Glomerular visceral epithelial cell (primary cell): ENCODE measurements at regions not wholly inside any gene's neighbourhood (a gene's known extent, or its start where the extent isn't known, plus 50 kb on each side); places are given as distances from the start of the nearest gene placed in this dataset.

Source experiments
- DNase-seq: peaks from one replicate; pipeline ENCODE4 v3.0.0-alpha.2; 2016; ENCODE audit errors: extremely low spot score

DNA sequence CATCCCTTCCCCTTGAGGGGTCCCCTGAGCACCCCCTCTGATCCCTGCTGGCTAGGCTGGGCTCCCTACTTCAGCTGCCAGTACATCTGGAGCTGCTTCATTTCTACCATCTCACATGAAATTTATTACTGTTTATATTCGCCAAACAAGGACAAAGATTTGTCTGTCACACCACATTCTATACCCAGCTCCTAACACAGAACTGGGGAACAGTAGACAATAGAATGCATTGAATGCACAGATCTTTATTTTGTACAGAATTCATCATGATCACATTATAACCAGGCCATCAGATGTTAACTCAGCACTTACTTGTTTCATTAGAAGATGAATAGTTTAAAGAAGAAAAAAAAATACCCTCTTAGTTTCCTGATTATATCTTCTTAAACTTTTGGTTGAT is 159.4 kb downstream of the KLF5 start:
- DNase-seq = no peak

DNA sequence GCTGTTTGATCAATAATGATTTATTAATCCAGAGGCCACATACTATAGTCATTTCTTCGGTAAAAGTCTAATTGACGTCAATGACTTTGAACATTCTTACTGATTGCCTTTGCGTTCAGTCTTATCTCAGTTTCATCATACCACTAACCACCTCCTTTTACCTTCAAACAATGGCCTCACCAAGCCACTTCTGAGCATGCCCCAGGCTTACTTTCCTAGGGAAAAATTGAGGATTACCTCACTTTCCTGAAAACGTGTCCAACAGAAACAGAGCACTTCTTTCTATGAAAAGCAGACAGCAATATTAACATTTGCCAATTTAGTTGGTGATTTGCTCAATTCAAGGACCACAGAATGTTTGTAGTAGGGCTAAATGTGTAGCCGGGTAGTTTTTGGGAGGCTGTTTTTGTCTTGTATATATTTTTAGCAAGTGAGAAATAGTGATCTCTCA is 157.6 kb downstream of the KLF5 start:
- no peak for DNase-seq

DNA sequence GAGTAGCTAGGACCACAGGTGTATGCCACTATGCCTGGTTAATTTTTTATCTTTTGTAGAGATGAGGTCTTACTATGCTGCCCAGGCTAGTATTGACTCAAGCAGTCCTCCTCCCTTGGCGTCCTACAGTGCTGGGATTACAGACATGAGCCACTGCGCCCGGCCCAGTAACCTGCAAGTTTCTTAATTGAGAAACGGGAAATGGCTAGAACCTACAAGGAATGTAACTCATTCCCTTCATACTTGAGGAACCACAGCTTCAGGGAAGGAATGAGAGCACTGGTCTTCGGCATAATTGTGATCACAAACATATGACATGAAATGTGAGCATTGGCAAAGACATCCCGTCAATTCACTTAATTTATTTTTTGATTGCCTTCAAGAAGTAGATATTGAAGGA is 157.0 kb downstream of the KLF5 start:
- no peak for DNase-seq

GRCh38 chr13:73212482-73212881 is 153.7 kb downstream of the KLF5 start:
- no peak for DNase-seq

DNA sequence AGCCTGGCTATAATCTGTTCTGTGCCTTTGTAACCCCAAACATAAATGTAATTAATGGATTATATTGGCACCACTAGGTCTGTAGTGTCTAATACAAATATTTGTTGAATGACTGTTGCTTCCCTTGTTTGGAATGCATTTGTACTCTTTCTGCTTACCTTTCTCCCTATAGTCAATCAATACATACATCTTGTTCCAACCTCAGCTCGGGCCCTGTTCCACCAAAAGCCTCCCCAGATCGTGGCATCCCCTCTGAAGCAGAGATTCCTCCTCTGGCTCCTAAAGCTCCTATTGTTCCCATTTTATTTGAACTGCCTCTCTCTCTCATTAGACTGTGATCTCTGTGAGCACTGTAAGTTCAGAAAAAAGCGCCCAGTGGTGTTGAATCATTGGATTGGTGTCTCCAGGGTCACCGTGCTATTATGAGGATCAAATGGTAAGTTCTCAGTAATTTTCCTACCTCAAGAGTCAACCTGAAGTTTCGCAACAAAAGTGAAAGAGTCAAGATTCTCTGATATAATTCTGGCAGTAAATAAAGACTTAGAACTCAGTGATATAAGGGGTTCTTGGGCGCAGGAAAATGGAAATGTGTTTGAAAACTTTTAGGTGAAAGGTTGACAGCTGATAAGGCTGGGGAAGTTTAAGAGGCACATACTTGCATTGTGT is 151.5 kb downstream of the KLF5 start:
- DNase-seq = no peak

DNA sequence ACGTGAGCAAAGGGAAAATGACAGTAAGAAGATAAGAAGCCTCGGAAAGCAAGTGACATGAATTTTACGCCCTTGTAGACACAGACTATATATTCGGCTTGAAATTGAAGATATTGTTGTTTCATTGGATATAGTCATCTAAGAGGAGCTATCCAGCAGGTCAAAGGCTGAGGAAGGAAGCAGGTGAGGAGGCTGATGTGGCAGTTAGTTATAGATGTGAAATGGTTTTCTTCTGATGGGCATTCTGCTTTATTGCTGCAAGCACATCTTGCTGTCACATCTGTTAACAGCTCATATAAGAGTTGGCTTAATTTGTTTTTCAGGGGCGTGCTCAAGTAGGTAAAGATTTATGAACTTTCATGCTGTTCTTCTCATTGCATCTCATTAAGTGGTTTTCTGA is 146.1 kb downstream of the KLF5 start:
- DNase-seq = no peak

GRCh38 chr13:73201626-73202025 is 142.8 kb downstream of the KLF5 start:
- DNase-seq = no peak

GRCh38 chr13:73198991-73199411 is 140.2 kb downstream of the KLF5 start:
- DNase-seq = no peak

DNA sequence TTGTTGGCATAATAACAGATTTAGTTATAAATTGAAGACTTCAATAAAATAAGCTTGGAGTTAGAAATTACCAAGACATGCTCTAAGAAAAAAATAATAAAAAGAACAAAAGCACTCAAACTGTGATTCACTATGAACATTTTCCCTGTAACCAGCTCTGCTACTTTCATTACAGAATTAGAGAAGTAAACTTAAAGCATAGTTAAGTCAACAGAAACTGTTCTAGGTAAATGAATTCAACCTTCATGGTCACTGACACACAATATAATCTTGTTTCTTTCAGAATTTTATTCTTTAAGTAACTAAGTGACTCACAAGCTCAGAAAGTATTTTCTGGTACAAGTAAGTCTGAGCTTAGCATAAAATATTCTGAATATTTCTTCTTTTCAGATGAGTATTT is 136.3 kb downstream of the KLF5 start:
- DNase-seq = no peak

GRCh38 chr13:73194310-73194709 is 135.5 kb downstream of the KLF5 start:
- DNase-seq = no peak

- no peak for DNase-seq
Measured at GRCh38 chr13:73193554-73193953, 134.7 kb downstream of the KLF5 start.

DNA sequence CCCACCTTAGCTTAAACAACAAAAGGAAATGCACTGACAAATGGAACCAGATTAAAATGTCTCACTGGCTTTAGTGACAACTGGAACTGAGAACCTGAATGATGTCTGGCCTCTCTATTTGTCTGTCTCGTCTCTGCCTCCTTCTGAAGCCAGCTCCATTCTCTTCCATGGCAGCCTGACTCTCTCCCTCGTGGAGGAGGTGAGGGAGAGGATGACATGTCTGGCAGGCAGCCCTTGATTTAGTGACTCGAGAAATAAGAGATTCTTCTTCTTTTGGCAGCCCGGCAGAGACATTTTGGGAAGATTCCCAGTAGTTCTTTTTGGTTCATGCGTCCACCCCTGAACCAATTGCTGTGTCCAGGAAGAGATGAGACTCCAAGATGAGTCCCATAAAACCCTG is 131.7 kb downstream of the KLF5 start:
- no peak for DNase-seq

GRCh38 chr13:73189776-73190175 is 131.0 kb downstream of the KLF5 start:
- DNase-seq = no peak

- no peak for DNase-seq
Measured at GRCh38 chr13:73189362-73189761, 130.6 kb downstream of the KLF5 start.

- DNase-seq = no peak
Measured at GRCh38 chr13:73187106-73187505, 128.3 kb downstream of the KLF5 start.

DNA sequence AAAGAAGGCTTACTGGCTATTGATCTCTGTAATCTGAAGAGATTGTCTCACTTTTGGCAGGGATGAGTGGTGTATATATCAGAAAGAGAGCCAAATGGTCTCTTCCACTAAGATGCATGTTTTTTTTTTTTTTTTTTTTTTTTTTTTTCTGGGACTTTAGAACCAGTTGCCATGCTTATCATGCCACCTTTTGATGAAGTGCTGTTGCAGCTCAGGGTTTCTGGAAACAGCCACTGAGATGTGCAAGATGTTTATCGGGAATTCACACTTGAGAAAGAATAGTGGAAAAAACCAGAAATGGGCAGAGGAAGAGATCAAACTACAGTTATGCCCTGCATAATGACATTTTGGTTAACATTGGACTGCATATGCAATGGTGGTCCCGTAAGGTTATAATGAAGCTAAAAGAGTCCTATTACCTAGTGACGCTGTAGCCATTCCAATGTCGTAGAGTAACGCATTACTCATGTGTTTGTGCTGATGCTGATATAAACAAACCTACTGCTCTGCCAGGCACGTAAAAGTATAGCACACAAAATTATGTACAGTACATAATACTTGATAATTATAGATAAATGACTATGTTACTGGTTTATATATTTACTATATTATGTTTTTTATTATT is 121.0 kb downstream of the KLF5 start:
- no peak for DNase-seq

DNA sequence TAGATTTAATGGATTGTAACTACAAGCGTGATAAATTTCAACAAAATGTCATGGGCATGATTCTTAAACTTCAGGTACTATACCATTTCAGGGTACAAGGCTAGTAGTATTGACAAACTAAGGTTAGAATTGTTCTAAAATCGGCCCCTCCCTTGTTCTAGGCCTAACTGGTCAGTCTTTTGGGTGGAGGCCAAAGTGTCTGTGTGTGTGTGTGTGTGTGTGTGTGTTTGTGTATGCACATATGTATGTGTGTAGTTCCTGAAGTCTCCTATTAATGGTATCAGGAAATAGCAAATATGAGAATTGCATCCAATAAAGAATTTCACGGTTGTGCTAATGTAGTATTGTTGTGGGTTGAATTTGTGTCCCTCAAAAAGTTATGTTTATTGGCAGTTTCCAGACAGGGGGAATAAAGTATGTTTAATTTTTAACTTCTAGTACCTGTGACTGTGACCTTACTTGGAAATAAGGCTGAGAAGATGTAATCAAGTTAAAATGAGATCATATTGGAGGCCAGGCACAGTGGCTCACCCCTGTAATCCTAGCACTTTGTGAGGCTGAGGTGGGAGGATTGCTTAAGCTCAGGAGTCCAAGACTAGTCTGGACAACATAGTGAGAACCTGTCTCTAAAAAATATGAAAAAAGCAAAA is 119.2 kb downstream of the KLF5 start:
- no peak for DNase-seq

- no peak for DNase-seq
Measured at GRCh38 chr13:73177017-73177416, 118.2 kb downstream of the KLF5 start.

- DNase-seq = no peak
Measured at GRCh38 chr13:73174521-73175010, 115.8 kb downstream of the KLF5 start.

GRCh38 chr13:73173279-73173811 is 114.5 kb downstream of the KLF5 start:
- no peak for DNase-seq

DNA sequence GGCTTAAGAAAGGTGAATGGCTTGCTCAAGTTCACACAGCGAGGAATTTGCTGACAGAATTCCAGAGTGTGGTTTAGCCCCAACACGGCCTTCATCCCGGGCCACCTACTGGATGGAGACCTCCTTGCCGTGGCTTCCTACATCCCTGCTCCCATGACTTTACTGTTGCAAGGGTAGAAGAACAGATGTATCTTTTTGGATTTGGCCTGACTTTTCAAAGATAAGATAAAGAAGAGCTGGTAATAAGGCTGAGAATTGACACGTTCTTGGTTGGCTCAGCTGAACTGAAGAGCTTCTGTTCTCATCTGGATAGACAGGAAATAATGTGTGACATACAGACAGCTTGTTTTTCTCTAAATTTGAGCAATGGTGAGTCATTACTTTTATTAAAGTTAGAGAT is 113.1 kb downstream of the KLF5 start:
- DNase-seq = peak; percentile 40

- DNase-seq = no peak
Measured at GRCh38 chr13:73171271-73171682, 112.5 kb downstream of the KLF5 start.

DNA sequence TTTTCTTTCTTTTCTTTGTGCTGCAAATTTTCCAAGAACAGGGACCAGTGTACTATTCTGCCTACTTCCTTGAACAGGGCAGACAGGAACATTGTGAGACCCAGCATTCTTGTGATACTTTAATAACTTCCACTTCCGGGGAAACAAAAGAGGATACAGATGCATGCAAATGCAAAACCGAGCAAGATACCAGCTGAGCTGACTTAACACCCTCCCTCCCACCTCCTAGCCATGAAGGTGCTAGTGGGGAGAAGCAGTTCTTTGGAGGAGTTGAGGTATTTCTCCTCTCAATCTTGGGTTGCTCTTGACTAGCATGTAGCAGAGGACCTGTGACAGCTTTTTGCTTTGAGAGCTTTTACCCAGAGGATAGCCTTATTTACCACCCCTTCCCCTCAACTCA is 111.2 kb downstream of the KLF5 start:
- no peak for DNase-seq
